DND-41 (cell line): ENCODE measurements at regions not wholly inside any gene's neighbourhood (a gene's known extent, or its start where the extent isn't known, plus 50 kb on each side); places are given as distances from the start of the nearest gene placed in this dataset.

Source experiments
- ATAC-seq: fragments of 200-7000 bp; cut with Tn5 transposase; 3 replicates; pipeline ENCODE4 v1.9.1; 2021; ENCODE audit warnings: low read depth; ENCODE audit not compliant: insufficient read depth
- DNase-seq: peaks from one replicate; pipeline ENCODE4 v3.0.0-alpha.2; 2020
- H2AFZ ChIP-seq: 2 replicates; pipeline ENCODE4 v1.6.0; 2012; ENCODE audit warnings: low read depth, low read length
- H3K27ac ChIP-seq: 2 replicates; pipeline ENCODE4 v1.5.1; 2012; ENCODE audit warnings: low read length, inconsistent platforms
- H3K27me3 ChIP-seq: fragments of 200-600 bp; sonication (generic); 2 replicates; pipeline ENCODE4 v1.6.0; 2012; ENCODE audit warnings: low read length, mild to moderate bottlenecking, inconsistent platforms; ENCODE audit not compliant: insufficient read depth, poor library complexity
- H3K36me3 ChIP-seq: 2 replicates; pipeline ENCODE4 v1.5.1; 2012; ENCODE audit warnings: low read length, inconsistent platforms; ENCODE audit not compliant: insufficient read depth
- H3K4me1 ChIP-seq: 2 replicates; pipeline ENCODE4 v1.5.1; 2012; ENCODE audit warnings: mild to moderate bottlenecking, low read length; ENCODE audit not compliant: insufficient read depth
- H3K4me2 ChIP-seq: 2 replicates; pipeline ENCODE4 v1.6.0; 2012; ENCODE audit warnings: mild to moderate bottlenecking, moderate library complexity, low read length, inconsistent platforms; ENCODE audit not compliant: insufficient read depth
- H3K4me3 ChIP-seq, 2 experiments: fragments of 200-600 bp in 1 of 2; shearing (Covaris generic) in 1 of 2; 2 replicates each; pipeline ENCODE4 v1.5.1; 2012 to 2016; ENCODE audit warnings: inconsistent platforms in 2 of 2, low read length in 2 of 2, mild to moderate bottlenecking in 2 of 2, low read depth in 1 of 2, moderate library complexity in 1 of 2
- H3K79me2 ChIP-seq: 2 replicates; pipeline ENCODE4 v1.6.0; 2012; ENCODE audit warnings: low read length, inconsistent platforms; ENCODE audit not compliant: insufficient read depth
- H3K9ac ChIP-seq: 2 replicates; pipeline ENCODE4 v1.6.0; 2012; ENCODE audit warnings: low read depth, mild to moderate bottlenecking, inconsistent platforms, low read length, moderate library complexity
- H3K9me3 ChIP-seq: 2 replicates; pipeline ENCODE4 v1.5.1; 2012; ENCODE audit warnings: low read length, moderate library complexity, mild to moderate bottlenecking, inconsistent platforms; ENCODE audit not compliant: insufficient read depth, severe bottlenecking
- H4K20me1 ChIP-seq: 2 replicates; pipeline ENCODE4 v1.6.0; 2012; ENCODE audit warnings: low read length; ENCODE audit not compliant: insufficient read depth
- CTCF ChIP-seq: IDR thresholded peaks from 2 replicates; pipeline ENCODE4 v1.5.1; 2012; ENCODE audit warnings: borderline replicate concordance, low read length, moderate library complexity, mild to moderate bottlenecking; ENCODE audit not compliant: poor library complexity, severe bottlenecking; ENCODE audit errors: extremely low read depth
- EZH2 ChIP-seq: IDR thresholded peaks from 3 replicates; pipeline ENCODE4 v1.6.1; 2012; ENCODE audit warnings: borderline replicate concordance, low read depth, mild to moderate bottlenecking, moderate library complexity, low read length, inconsistent platforms; ENCODE audit not compliant: severe bottlenecking

- TF ChIP-seq CTCF (no peak), EZH2 (no peak)
- no peak overlapping the region for H2AFZ ChIP-seq
- H3K9me3 ChIP-seq = no peaks in the 10 kb centered on the region
- no peak for DNase-seq
- no peak overlapping the region for H3K4me3 ChIP-seq
- no peaks in the 10 kb centered on the region for H3K79me2 ChIP-seq
- H3K4me1 ChIP-seq = no peaks in the 10 kb centered on the region
- no peak overlapping the region for H3K27ac ChIP-seq
- no peak overlapping the region for H3K4me2 ChIP-seq
- no peaks in the 10 kb centered on the region for H3K27me3 ChIP-seq
- no peak for ATAC-seq
- H4K20me1 ChIP-seq = no peaks in the 10 kb centered on the region
- H3K36me3 ChIP-seq = no peaks in the 10 kb centered on the region
- H3K9ac ChIP-seq = no peak overlapping the region
Observed at GRCh38 chr10:29037348-29038113, 251.3 kb upstream of the LYZL1 start.

GRCh38 chr10:29039091-29039490 lies 249.8 kb upstream of the LYZL1 start:
- no peaks in the 10 kb centered on the region for H3K79me2 ChIP-seq

GRCh38 chr10:29039677-29040189 lies 249.1 kb upstream of the LYZL1 start:
- Histone ChIP-seq H3K27ac (no peak overlapping the region), H4K20me1 (no peaks in the 10 kb centered on the region), H3K27me3 (no peaks in the 10 kb centered on the region), H2AFZ (no peak overlapping the region), H3K9me3 (no peaks in the 10 kb centered on the region), H3K4me3 (no peak overlapping the region), H3K36me3 (no peaks in the 10 kb centered on the region), H3K4me1 (no peaks in the 10 kb centered on the region), H3K79me2 (no peaks in the 10 kb centered on the region), H3K4me2 (no peak overlapping the region), H3K9ac (no peak overlapping the region)
- ATAC-seq = no peak
- no peak for DNase-seq
- TF ChIP-seq EZH2 = no peak
- TF ChIP-seq CTCF = no peak

More at GRCh38 chr10:29039091-29039490, 249.8 kb upstream of the LYZL1 start:
- TF ChIP-seq CTCF = no peak
- no peak for TF ChIP-seq EZH2
- Histone ChIP-seq H3K27ac (no peak overlapping the region), H3K4me3 (no peak overlapping the region), H4K20me1 (no peaks in the 10 kb centered on the region), H3K4me1 (no peaks in the 10 kb centered on the region), H3K27me3 (no peaks in the 10 kb centered on the region), H3K9ac (no peak overlapping the region), H3K9me3 (no peaks in the 10 kb centered on the region), H3K36me3 (no peaks in the 10 kb centered on the region), H3K4me2 (no peak overlapping the region), H2AFZ (no peak overlapping the region)
- ATAC-seq = no peak
- no peak for DNase-seq

GRCh38 chr10:29041616-29042015 lies 247.3 kb upstream of the LYZL1 start:
- no peaks in the 10 kb centered on the region for H3K36me3 ChIP-seq
- no peak overlapping the region for H3K27ac ChIP-seq
- TF ChIP-seq EZH2 (no peak), CTCF (no peak)
- no peak for ATAC-seq
- no peaks in the 10 kb centered on the region for H4K20me1 ChIP-seq
- H3K4me1 ChIP-seq = no peaks in the 10 kb centered on the region
- no peak overlapping the region for H2AFZ ChIP-seq
- no peak for DNase-seq
- H3K4me3 ChIP-seq = no peak overlapping the region
- no peak overlapping the region for H3K9ac ChIP-seq
- H3K4me2 ChIP-seq = no peak overlapping the region
- H3K79me2 ChIP-seq = no peaks in the 10 kb centered on the region
- no peaks in the 10 kb centered on the region for H3K27me3 ChIP-seq
- no peaks in the 10 kb centered on the region for H3K9me3 ChIP-seq
